ENCODE measurements at regions not wholly inside any gene's neighbourhood (a gene's known extent, or its start where the extent isn't known, plus 50 kb on each side); places are given as distances from the start of the nearest gene placed in this dataset.

GRCh38 chr9:85344901-85345300, 396.9 kb downstream of the AGTPBP1 start:
- Histone ChIP-seq H3K79me1 (ENCODE audit: low read depth in 1 of 2, low read length in 2 of 2) (no peaks in the 10 kb centered on the region), H3K9ac (ENCODE audit: low read depth, low read length) (no peak overlapping the region), H3K9me1 (ENCODE audit: insufficient read depth, low read length) (no peaks in the 10 kb centered on the region), H3K4me1 (ENCODE audit: control insufficient read depth, insufficient read depth, low read length) (no peaks in the 10 kb centered on the region), H3K4ac (ENCODE audit: low read depth, low read length) (no peak overlapping the region), H2BK5ac (ENCODE audit: low read depth, low read length, poor library complexity, severe bottlenecking) (no peak overlapping the region), H4K20me1 (ENCODE audit: insufficient read depth, low read length) (no peaks in the 10 kb centered on the region), H4K8ac (ENCODE audit: low read depth in 2 of 2, low read length in 2 of 2) (no peak overlapping the region), H2AK9ac (replicated peaks; ENCODE audit: low read depth, low read length, poor library complexity) (no peak overlapping the region), H3K4me3 (ENCODE audit: insufficient read depth, low read depth, low read length) (no peak overlapping the region), H3K27me3 (ENCODE audit: control insufficient read depth, insufficient read depth, low read length) (no peaks in the 10 kb centered on the region), H2AK5ac (ENCODE audit: low read depth, low read length) (no peak overlapping the region), H2BK120ac (ENCODE audit: low read depth, low read length) (no peak overlapping the region), H3K14ac (replicated peaks; ENCODE audit: low read depth, low read length) (no peak overlapping the region), H2BK15ac (ENCODE audit: low read depth, low read length) (no peak overlapping the region), H3K4me2 (ENCODE audit: low read depth, low read length) (no peak overlapping the region), H3K56ac (ENCODE audit: extremely low read depth, insufficient read depth, low read length) (no peak overlapping the region), H4K91ac (ENCODE audit: insufficient read depth, low read depth, low read length) (no peak overlapping the region), H3K23ac (ENCODE audit: low read depth, low read length) (no peak overlapping the region), H3K27ac (ENCODE audit: insufficient read depth, low read length) (no peak overlapping the region), H2BK20ac (ENCODE audit: low read depth, low read length) (no peak overlapping the region), H3K18ac (ENCODE audit: low read depth, low read length) (no peak overlapping the region), H3K9me3 (ENCODE audit: control insufficient read depth, insufficient read depth, low read length) (peaks cover 14% of the 10 kb centered on the region; the same call in 1 of the 2 replicates), H2AFZ (replicated peaks; ENCODE audit: low read length, poor library complexity) (no peak overlapping the region), H3K36me3 (ENCODE audit: control insufficient read depth, insufficient read depth, low read length) (no peaks in the 10 kb centered on the region), H4K5ac (ENCODE audit: low read depth, low read length) (no peak overlapping the region)
- dilution Hi-C loops (cut with HindIII; ENCODE audit: low sequenced_read_pairs, unreplicated experiment) (no loop called here), intact Hi-C loops (cut with micrococcal nuclease) (no loop called here), in situ Hi-C loops (cut with MboI; ENCODE audit: low sequenced_read_pairs) (no loop called here)
- DNase-seq (no peak), ATAC-seq (ENCODE audit: low read depth) (no peak)
- POLR2A ChIA-PET (ENCODE audit: unreplicated experiment) = no interaction called here
- TF ChIP-seq BHLHE40 (IDR thresholded peaks at IDR 0.05; ENCODE audit: low read depth, low read length) (no peak), RCOR1 (IDR thresholded peaks at IDR 0.05; ENCODE audit: insufficient replicate concordance, low read length) (no peak), FOS (IDR thresholded peaks at IDR 0.05; ENCODE audit: low read depth, low read length) (no peak), MAZ (IDR thresholded peaks at IDR 0.05; ENCODE audit: borderline replicate concordance, low read depth, low read length) (no peak), RAD21 (IDR thresholded peaks at IDR 0.05; ENCODE audit: low read length) (no peak), CEBPB (IDR thresholded peaks at IDR 0.05; ENCODE audit: low read depth, low read length) (no peak), NFE2L2 (IDR thresholded peaks at IDR 0.05; ENCODE audit: low read depth, low read length) (no peak), MXI1 (IDR thresholded peaks at IDR 0.05; ENCODE audit: borderline replicate concordance, low read depth, low read length) (no peak), CTCF (conservative IDR thresholded peaks at IDR 0.05; ENCODE audit: low read depth, low read length) (no peak), POLR2A (IDR thresholded peaks at IDR 0.05; ENCODE audit: low read depth, low read length) (no peak), MAFK (IDR thresholded peaks at IDR 0.05; ENCODE audit: low read depth, low read length) (no peak), SMC3 (IDR thresholded peaks at IDR 0.05; ENCODE audit: low read depth, low read length) (no peak), CHD1 (IDR thresholded peaks at IDR 0.05; ENCODE audit: low read depth, low read length) (no peak)
- TF ChIP-seq, protein P1, sequence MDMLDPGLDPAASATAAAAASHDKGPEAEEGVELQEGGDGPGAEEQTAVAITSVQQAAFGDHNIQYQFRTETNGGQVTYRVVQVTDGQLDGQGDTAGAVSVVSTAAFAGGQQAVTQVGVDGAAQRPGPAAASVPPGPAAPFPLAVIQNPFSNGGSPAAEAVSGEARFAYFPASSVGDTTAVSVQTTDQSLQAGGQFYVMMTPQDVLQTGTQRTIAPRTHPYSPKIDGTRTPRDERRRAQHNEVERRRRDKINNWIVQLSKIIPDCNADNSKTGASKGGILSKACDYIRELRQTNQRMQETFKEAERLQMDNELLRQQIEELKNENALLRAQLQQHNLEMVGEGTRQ (IDR thresholded peaks at IDR 0.05; ENCODE audit: low read depth, low read length) = no peak
- BruUV-seq (replicated peaks) = no TSS peak
- CTCF ChIA-PET = no interaction called here
- WGBS, 2 experiments (ENCODE audit: extremely low coverage in 2 of 2, insufficient read length in 1 of 2) = 20% methylated on average over 4 of the region's 4 CpGs; no CpG with 5 or more reads in 1 of the 2 experiments
